ENCODE measurements at regions not wholly inside any gene's neighbourhood (a gene's known extent, or its start where the extent isn't known, plus 50 kb on each side); places are given as distances from the start of the nearest gene placed in this dataset.

DNA sequence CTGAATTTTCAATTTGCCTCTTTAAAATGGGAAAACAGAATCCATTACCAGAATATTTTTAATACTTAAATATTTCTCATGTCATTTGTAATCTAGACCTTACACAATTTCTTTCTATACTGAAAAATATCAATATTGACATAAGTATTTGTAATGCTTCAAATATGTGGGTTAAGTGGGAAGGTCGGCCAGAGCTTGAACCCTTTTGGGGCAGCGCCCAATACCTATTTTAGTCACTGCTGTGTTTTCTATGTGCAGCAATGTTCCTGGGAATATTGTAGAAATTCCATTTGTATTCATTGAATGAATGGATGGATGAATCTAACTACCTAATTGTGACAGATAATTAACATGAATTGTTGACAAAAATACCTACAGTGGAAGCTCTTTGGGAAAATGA, 459.7 kb upstream of the ZNF717 start:
- TF ChIP-seq, protein P1, sequence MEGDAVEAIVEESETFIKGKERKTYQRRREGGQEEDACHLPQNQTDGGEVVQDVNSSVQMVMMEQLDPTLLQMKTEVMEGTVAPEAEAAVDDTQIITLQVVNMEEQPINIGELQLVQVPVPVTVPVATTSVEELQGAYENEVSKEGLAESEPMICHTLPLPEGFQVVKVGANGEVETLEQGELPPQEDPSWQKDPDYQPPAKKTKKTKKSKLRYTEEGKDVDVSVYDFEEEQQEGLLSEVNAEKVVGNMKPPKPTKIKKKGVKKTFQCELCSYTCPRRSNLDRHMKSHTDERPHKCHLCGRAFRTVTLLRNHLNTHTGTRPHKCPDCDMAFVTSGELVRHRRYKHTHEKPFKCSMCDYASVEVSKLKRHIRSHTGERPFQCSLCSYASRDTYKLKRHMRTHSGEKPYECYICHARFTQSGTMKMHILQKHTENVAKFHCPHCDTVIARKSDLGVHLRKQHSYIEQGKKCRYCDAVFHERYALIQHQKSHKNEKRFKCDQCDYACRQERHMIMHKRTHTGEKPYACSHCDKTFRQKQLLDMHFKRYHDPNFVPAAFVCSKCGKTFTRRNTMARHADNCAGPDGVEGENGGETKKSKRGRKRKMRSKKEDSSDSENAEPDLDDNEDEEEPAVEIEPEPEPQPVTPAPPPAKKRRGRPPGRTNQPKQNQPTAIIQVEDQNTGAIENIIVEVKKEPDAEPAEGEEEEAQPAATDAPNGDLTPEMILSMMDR (IDR thresholded peaks at IDR 0.05) = no peak
- TF ChIP-seq POLR2A (IDR thresholded peaks at IDR 0.05) = no peak
- no peak for TF ChIP-seq EP300 (IDR thresholded peaks at IDR 0.05)

Measured in ovary (tissue), 3 donors.